Keratinocyte (primary cell): ENCODE measurements at regions not wholly inside any gene's neighbourhood (a gene's known extent, or its start where the extent isn't known, plus 50 kb on each side); places are given as distances from the start of the nearest gene placed in this dataset.

Experiments
- DNase-seq: peaks from one replicate; pipeline ENCODE4 v3.0.0-alpha.2; 2011; ENCODE audit warnings: low read depth, missing footprints, low spot score
- FAIRE-seq: peaks from 2 replicates; lab custom pipeline; 2011; peaks lifted over from hg19 to GRCh38; lab: Jason Lieb, UNC
- H2AFZ ChIP-seq: 2 replicates; pipeline ENCODE4 v1.6.0; 2012; ENCODE audit warnings: low read length, control low read depth, inconsistent platforms; ENCODE audit not compliant: control insufficient read depth
- H3K27ac ChIP-seq: 2 replicates; pipeline ENCODE4 v1.5.1; 2011; ENCODE audit warnings: low read length; ENCODE audit not compliant: control insufficient read depth, insufficient read depth
- H3K27me3 ChIP-seq: 3 replicates; pipeline ENCODE4 v1.6.0; 2011; ENCODE audit warnings: low read length; ENCODE audit not compliant: control insufficient read depth, insufficient read depth; ENCODE audit errors: extremely low read depth
- H3K36me3 ChIP-seq, 2 experiments: 2 replicates in 1 of 2; 3 replicates in 1 of 2; pipeline ENCODE4 v1.5.1; 2011; ENCODE audit warnings: low read length in 2 of 2, mild to moderate bottlenecking in 1 of 2; ENCODE audit not compliant: control insufficient read depth in 2 of 2, insufficient read depth in 2 of 2; ENCODE audit errors: extremely low read depth in 1 of 2
- H3K4me1 ChIP-seq: 3 replicates; pipeline ENCODE4 v1.5.1; 2011; ENCODE audit warnings: low read length; ENCODE audit not compliant: control insufficient read depth, insufficient read depth; ENCODE audit errors: extremely low read depth
- H3K4me2 ChIP-seq: 3 replicates; pipeline ENCODE4 v1.6.0; 2011; ENCODE audit warnings: low read depth, low read length; ENCODE audit not compliant: control insufficient read depth, insufficient read depth; ENCODE audit errors: extremely low read depth
- H3K4me3 ChIP-seq, 3 experiments: fragments of 200-600 bp in 1 of 3; sonication (generic) in 1 of 3; 2 replicates in 2 of 3; 3 replicates in 1 of 3; pipeline ENCODE4 v1.5.1; 2011 to 2016; ENCODE audit warnings: low read length in 3 of 3, mild to moderate bottlenecking in 3 of 3, control low read depth in 2 of 3, inconsistent platforms in 1 of 3, low read depth in 1 of 3, mixed read lengths in 1 of 3, mixed run types in 1 of 3, moderate library complexity in 1 of 3; ENCODE audit not compliant: control insufficient read depth in 2 of 3, insufficient read depth in 2 of 3; ENCODE audit errors: extremely low read depth in 1 of 3
- H3K79me2 ChIP-seq: 2 replicates; pipeline ENCODE4 v1.6.0; 2012; ENCODE audit warnings: low read length; ENCODE audit not compliant: control insufficient read depth, insufficient read depth
- H3K9ac ChIP-seq: 3 replicates; pipeline ENCODE4 v1.6.0; 2011; ENCODE audit warnings: low read length; ENCODE audit not compliant: control insufficient read depth, insufficient read depth; ENCODE audit errors: extremely low read depth
- H3K9me1 ChIP-seq: 3 replicates; pipeline ENCODE4 v1.6.0; 2011; ENCODE audit warnings: low read length; ENCODE audit not compliant: control insufficient read depth, insufficient read depth; ENCODE audit errors: extremely low read depth
- H3K9me3 ChIP-seq: 2 replicates; pipeline ENCODE4 v1.5.1; 2012; ENCODE audit warnings: low read depth, low read length; ENCODE audit not compliant: control insufficient read depth
- H4K20me1 ChIP-seq: 3 replicates; pipeline ENCODE4 v1.6.0; 2011; ENCODE audit warnings: low read length; ENCODE audit not compliant: control insufficient read depth, insufficient read depth; ENCODE audit errors: extremely low read depth
- CTCF ChIP-seq, 3 experiments: IDR thresholded peaks in 1 of 3; conservative IDR thresholded peaks in 1 of 3; optimal IDR thresholded peaks in 1 of 3; 2 replicates in 2 of 3; 3 replicates in 1 of 3; pipeline versions ENCODE3 to v1.5.1; 2011; ENCODE audit warnings: low read length in 3 of 3, mild to moderate bottlenecking in 3 of 3, moderate library complexity in 2 of 3, control low read depth in 1 of 3, inconsistent platforms in 1 of 3; ENCODE audit not compliant: insufficient read depth in 2 of 3; ENCODE audit errors: extremely low read depth in 1 of 3
- EZH2 ChIP-seq: IDR thresholded peaks from one replicate; pipeline ENCODE4 v1.6.1; 2012; ENCODE audit warnings: inconsistent platforms, mild to moderate bottlenecking, low read length, moderate library complexity
- dilution Hi-C: fragments of 300-500 bp; cut with MboI; formaldehyde crosslinking; loops from one replicate; pipeline ENCODE4 v1.7.0; 2020; ENCODE audit warnings: low sequenced_read_pairs; ENCODE audit not compliant: extremely low pct_ligation_motif_present

- no peak overlapping the region for H3K27ac ChIP-seq
- no peaks in the 10 kb centered on the region for H3K9me3 ChIP-seq
- no peak overlapping the region for H3K4me2 ChIP-seq
- H2AFZ ChIP-seq: no peak overlapping the region
- H3K36me3 ChIP-seq: no peaks in the 10 kb centered on the region
- no peak overlapping the region for H3K4me3 ChIP-seq
- no peak for FAIRE-seq
- no peaks in the 10 kb centered on the region for H3K9me1 ChIP-seq
- H3K4me1 ChIP-seq: no peaks in the 10 kb centered on the region
- dilution Hi-C loops: no loop called here
- H4K20me1 ChIP-seq: no peaks in the 10 kb centered on the region
- DNase-seq: no peak
- H3K9ac ChIP-seq: no peak overlapping the region
- no peaks in the 10 kb centered on the region for H3K79me2 ChIP-seq
- no peak for TF ChIP-seq EZH2
- TF ChIP-seq CTCF (optimal IDR thresholded peaks at IDR 0.05 in 1 of 3, IDR thresholded peaks at IDR 0.05 in 1 of 3, conservative IDR thresholded peaks at IDR 0.05 in 1 of 3; ENCODE audit: extremely low read depth in 1 of 3, insufficient read depth in 2 of 3, low read length in 3 of 3): no peak
- no peaks in the 10 kb centered on the region for H3K27me3 ChIP-seq
These were observed 107.1 kb upstream of the CDCA7L start for GRCh38 chr7:22052674-22053365.

- no peak for TF ChIP-seq CTCF (optimal IDR thresholded peaks at IDR 0.05 in 1 of 3, IDR thresholded peaks at IDR 0.05 in 1 of 3, conservative IDR thresholded peaks at IDR 0.05 in 1 of 3; ENCODE audit: extremely low read depth in 1 of 3, insufficient read depth in 2 of 3, low read length in 3 of 3)
- no peaks in the 10 kb centered on the region for H3K9me1 ChIP-seq
- H3K9ac ChIP-seq: no peak overlapping the region
- H3K27me3 ChIP-seq: no peaks in the 10 kb centered on the region
- no peaks in the 10 kb centered on the region for H3K36me3 ChIP-seq
- no peaks in the 10 kb centered on the region for H4K20me1 ChIP-seq
- no peak overlapping the region for H3K4me2 ChIP-seq
- no peak overlapping the region for H3K27ac ChIP-seq
- DNase-seq (no peak), FAIRE-seq (peak; percentile 61)
- H3K9me3 ChIP-seq: no peaks in the 10 kb centered on the region
- H3K4me1 ChIP-seq: no peaks in the 10 kb centered on the region
- H3K79me2 ChIP-seq: no peaks in the 10 kb centered on the region
- no peak overlapping the region for H2AFZ ChIP-seq
- dilution Hi-C loops: no loop called here
- H3K4me3 ChIP-seq: no peak overlapping the region
These were observed 106.4 kb upstream of the CDCA7L start for GRCh38 chr7:22051886-22052673.
